Gastrocnemius medialis (tissue), 4 donors: ENCODE measurements at regions not wholly inside any gene's neighbourhood (a gene's known extent, or its start where the extent isn't known, plus 50 kb on each side); places are given as distances from the start of the nearest gene placed in this dataset.

Experiments used
- ATAC-seq, 2 donors: fragments of 150-250 bp; one replicate each; pipeline ENCODE4 v1.9.1; 2016
- DNase-seq, 2 donors: peaks; one replicate each; pipeline ENCODE4 v3.0.0-alpha.2; 2019
- H3K27ac ChIP-seq, 4 donors: fragments of 200-600 bp; sonication (generic); 1 replicate in 1 of 4; 2 replicates in 3 of 4; pipeline ENCODE4 v1.5.1; 2016 to 2018; ENCODE audit warnings: mild to moderate bottlenecking in 2 of 4, moderate library complexity in 1 of 4
- H3K27me3 ChIP-seq, 3 donors: fragments of 200-600 bp; sonication (generic) in 2 of 3; 1 replicate in 1 of 3; 2 replicates in 2 of 3; pipeline versions ENCODE4 v1.5.1 to v1.6.0; 2016 to 2019; ENCODE audit warnings: mild to moderate bottlenecking in 1 of 3, moderate library complexity in 1 of 3
- H3K36me3 ChIP-seq, 2 donors: fragments of 200-600 bp; sonication (generic) in 1 of 2; one replicate each; pipeline ENCODE4 v1.5.1; 2017 to 2018
- H3K4me1 ChIP-seq, 2 donors: fragments of 200-600 bp; sonication (generic) in 1 of 2; one replicate each; pipeline ENCODE4 v1.5.1; 2016 to 2017; ENCODE audit warnings: mild to moderate bottlenecking in 2 of 2
- H3K4me3 ChIP-seq, 4 donors: fragments of 200-600 bp; sonication (generic) in 3 of 4; 1 replicate in 1 of 4; 2 replicates in 3 of 4; pipeline ENCODE4 v1.5.1; 2016 to 2019; ENCODE audit warnings: mild to moderate bottlenecking in 2 of 4
- H3K9me3 ChIP-seq, 3 donors: fragments of 200-600 bp; sonication (generic) in 2 of 3; 1 replicate in 1 of 3; 2 replicates in 2 of 3; pipeline ENCODE4 v1.5.1; 2016 to 2019
- POLR2A ChIP-seq, 2 donors: fragments of 450-650 bp; IDR thresholded peaks; one replicate each; pipeline ENCODE4 v1.6.1; 2017; ENCODE audit warnings: antibody characterized with exemption in 2 of 2, mild to moderate bottlenecking in 2 of 2, moderate library complexity in 2 of 2
- in situ Hi-C, 4 donors: fragments of 200-750 bp; cut with MboI; loops; one replicate each; pipeline versions ENCODE4 v1.15.0 to v1.8.0; 2017; ENCODE audit warnings: low sequenced_read_pairs in 4 of 4
- intact Hi-C: fragments of 100-400 bp; cut with DNase I; formaldehyde crosslinking; loops from one replicate; pipeline ENCODE4 v1.15.1; 2023; ENCODE audit warnings: low total_unique reads
- TF ChIP-seq, protein P1 (sequence below), 5 experiments: fragments of 450-650 bp in 3 of 5; fragments of 200-600 bp in 2 of 5; sonication (generic) in 2 of 5; IDR thresholded peaks in 4 of 5; conservative IDR thresholded peaks in 1 of 5; 1 replicate in 4 of 5; 2 replicates in 1 of 5; pipeline ENCODE4 v1.5.1; 2016 to 2019; ENCODE audit warnings: antibody characterized with exemption in 5 of 5, mild to moderate bottlenecking in 3 of 5, moderate library complexity in 3 of 5

DNA sequence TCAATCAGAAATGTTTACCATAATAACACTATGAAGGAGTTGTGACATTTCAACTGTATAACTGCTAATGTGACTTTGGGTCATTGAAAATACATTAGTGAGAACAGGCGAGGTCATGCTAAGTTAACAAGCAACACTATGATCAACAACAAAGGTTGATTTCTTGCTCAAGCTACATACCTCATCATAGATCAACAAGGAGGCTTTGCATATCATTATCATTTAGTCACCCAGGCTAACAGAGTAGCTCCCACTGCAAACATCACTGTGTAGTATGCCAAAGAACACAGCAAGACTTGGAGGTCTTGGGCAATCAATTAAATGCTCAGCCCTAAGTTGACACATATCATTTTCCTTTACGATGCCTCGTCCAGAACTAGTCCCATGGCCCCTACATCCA is 212.5 kb downstream of the NOVA1 start:
- TF ChIP-seq, protein P1, sequence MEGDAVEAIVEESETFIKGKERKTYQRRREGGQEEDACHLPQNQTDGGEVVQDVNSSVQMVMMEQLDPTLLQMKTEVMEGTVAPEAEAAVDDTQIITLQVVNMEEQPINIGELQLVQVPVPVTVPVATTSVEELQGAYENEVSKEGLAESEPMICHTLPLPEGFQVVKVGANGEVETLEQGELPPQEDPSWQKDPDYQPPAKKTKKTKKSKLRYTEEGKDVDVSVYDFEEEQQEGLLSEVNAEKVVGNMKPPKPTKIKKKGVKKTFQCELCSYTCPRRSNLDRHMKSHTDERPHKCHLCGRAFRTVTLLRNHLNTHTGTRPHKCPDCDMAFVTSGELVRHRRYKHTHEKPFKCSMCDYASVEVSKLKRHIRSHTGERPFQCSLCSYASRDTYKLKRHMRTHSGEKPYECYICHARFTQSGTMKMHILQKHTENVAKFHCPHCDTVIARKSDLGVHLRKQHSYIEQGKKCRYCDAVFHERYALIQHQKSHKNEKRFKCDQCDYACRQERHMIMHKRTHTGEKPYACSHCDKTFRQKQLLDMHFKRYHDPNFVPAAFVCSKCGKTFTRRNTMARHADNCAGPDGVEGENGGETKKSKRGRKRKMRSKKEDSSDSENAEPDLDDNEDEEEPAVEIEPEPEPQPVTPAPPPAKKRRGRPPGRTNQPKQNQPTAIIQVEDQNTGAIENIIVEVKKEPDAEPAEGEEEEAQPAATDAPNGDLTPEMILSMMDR (IDR thresholded peaks at IDR 0.05 in 4 of 5, conservative IDR thresholded peaks at IDR 0.05 in 1 of 5), result no peak
- TF ChIP-seq POLR2A (IDR thresholded peaks at IDR 0.05), result no peak
- in situ Hi-C loops, result no loop called here

GRCh38 chr14:26382901-26383685 is 214.7 kb downstream of the NOVA1 start:
- ATAC-seq (no peak), DNase-seq (no peak)
- H3K27me3 ChIP-seq, result no peaks in the 10 kb centered on the region
- H3K9me3 ChIP-seq, result no peaks in the 10 kb centered on the region
- no peak overlapping the region for H3K27ac ChIP-seq
- TF ChIP-seq, protein P1 (IDR thresholded peaks at IDR 0.05 in 4 of 5, conservative IDR thresholded peaks at IDR 0.05 in 1 of 5), result no peak
- TF ChIP-seq POLR2A (IDR thresholded peaks at IDR 0.05), result no peak
- H3K4me1 ChIP-seq, result no peaks in the 10 kb centered on the region
- in situ Hi-C loops (no loop called here), intact Hi-C loops (no loop called here)
- no peaks in the 10 kb centered on the region for H3K36me3 ChIP-seq
- no peak overlapping the region for H3K4me3 ChIP-seq

More for the DNA sequence above, 212.5 kb downstream of the NOVA1 start:
- ATAC-seq, result no peak
- Histone ChIP-seq H3K27ac (no peak overlapping the region), H3K4me1 (no peaks in the 10 kb centered on the region), H3K9me3 (no peaks in the 10 kb centered on the region), H3K36me3 (no peaks in the 10 kb centered on the region), H3K4me3 (no peak overlapping the region), H3K27me3 (no peaks in the 10 kb centered on the region)
- intact Hi-C loops, result no loop called here
- DNase-seq, result no peak

- DNase-seq (no peak), ATAC-seq (no peak)
- TF ChIP-seq POLR2A (IDR thresholded peaks at IDR 0.05), result no peak
- TF ChIP-seq, protein P1 (IDR thresholded peaks at IDR 0.05 in 4 of 5, conservative IDR thresholded peaks at IDR 0.05 in 1 of 5), result no peak
- in situ Hi-C loops, result no loop called here
- Histone ChIP-seq H3K27me3 (no peaks in the 10 kb centered on the region), H3K4me3 (no peak overlapping the region), H3K9me3 (no peaks in the 10 kb centered on the region), H3K27ac (no peak overlapping the region), H3K36me3 (no peaks in the 10 kb centered on the region), H3K4me1 (no peaks in the 10 kb centered on the region)
- intact Hi-C loops, result no loop called here
These were observed 216.4 kb downstream of the NOVA1 start for GRCh38 chr14:26381405-26381804.

DNA sequence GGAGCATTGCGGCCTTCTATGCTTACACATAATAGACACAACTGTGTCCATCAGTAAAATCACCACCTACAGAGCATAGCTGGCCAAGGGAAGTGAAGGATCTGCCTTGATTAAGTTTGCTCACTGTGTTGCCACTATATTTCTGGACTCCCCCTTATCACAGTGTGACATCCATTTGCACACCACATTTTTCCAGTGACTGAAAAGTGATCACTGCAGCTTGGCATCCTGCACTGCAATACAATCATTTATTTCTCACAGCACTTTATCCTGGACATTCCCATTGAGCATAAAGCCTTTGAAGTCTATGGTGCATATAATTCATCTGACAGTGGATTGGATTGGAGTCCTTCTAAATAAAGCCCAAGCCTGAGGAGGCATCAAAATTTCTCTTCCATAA is 217.2 kb downstream of the NOVA1 start:
- TF ChIP-seq, protein P1 (IDR thresholded peaks at IDR 0.05 in 4 of 5, conservative IDR thresholded peaks at IDR 0.05 in 1 of 5), result no peak
- TF ChIP-seq POLR2A (IDR thresholded peaks at IDR 0.05), result no peak
- H3K27ac ChIP-seq, result no peak overlapping the region
- in situ Hi-C loops (no loop called here), intact Hi-C loops (no loop called here)
- ATAC-seq (no peak), DNase-seq (no peak)
- H3K4me3 ChIP-seq, result no peak overlapping the region
- no peaks in the 10 kb centered on the region for H3K4me1 ChIP-seq
- H3K36me3 ChIP-seq, result no peaks in the 10 kb centered on the region
- H3K27me3 ChIP-seq, result no peaks in the 10 kb centered on the region
- H3K9me3 ChIP-seq, result no peaks in the 10 kb centered on the region

DNA sequence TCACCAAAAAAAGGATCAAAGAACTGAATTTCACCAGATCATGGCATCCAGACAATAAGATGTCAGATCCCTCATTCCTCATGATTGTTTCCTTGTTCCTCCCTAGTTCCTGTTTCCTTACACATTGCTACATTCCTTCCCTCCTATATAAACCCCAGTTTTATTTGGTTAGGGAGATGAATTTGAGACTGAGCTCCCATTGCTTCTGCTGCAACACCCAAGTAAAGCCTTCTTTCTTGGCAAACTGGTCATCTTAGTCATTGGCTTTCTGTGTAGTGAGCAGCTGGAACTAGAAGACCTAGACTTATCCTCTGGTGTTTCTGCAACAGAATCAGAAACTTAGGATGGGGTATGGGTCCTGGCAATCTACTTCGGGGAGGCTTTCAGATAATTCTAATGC is 217.9 kb downstream of the NOVA1 start:
- DNase-seq (no peak), ATAC-seq (no peak)
- intact Hi-C loops (no loop called here), in situ Hi-C loops (no loop called here)
- H3K36me3 ChIP-seq, result no peaks in the 10 kb centered on the region
- H3K27me3 ChIP-seq, result no peaks in the 10 kb centered on the region
- H3K27ac ChIP-seq, result no peak overlapping the region
- H3K4me3 ChIP-seq, result no peak overlapping the region
- H3K9me3 ChIP-seq, result no peaks in the 10 kb centered on the region
- no peak for TF ChIP-seq POLR2A (IDR thresholded peaks at IDR 0.05)
- TF ChIP-seq, protein P1 (IDR thresholded peaks at IDR 0.05 in 4 of 5, conservative IDR thresholded peaks at IDR 0.05 in 1 of 5), result no peak
- no peaks in the 10 kb centered on the region for H3K4me1 ChIP-seq
